Trophoblast cell (in vitro differentiated cells and primary cell): ENCODE measurements at regions not wholly inside any gene's neighbourhood (a gene's known extent, or its start where the extent isn't known, plus 50 kb on each side); places are given as distances from the start of the nearest gene placed in this dataset.
A peak's percentile ranks its signal among the peaks of the same experiment; 100 is the strongest.

Source experiments
- DNase-seq, 2 donors: peaks; one replicate each; pipeline ENCODE4 v3.0.0-alpha.2; 2016
- H2AFZ ChIP-seq: 2 replicates; pipeline ENCODE4 v1.6.1; 2013; ENCODE audit warnings: low read length, moderate library complexity, mild to moderate bottlenecking; ENCODE audit not compliant: insufficient read depth, poor library complexity
- H2AK5ac ChIP-seq: 2 replicates; pipeline ENCODE4 v1.6.1; 2013; ENCODE audit warnings: mild to moderate bottlenecking, low read length
- H2BK120ac ChIP-seq: 2 replicates; pipeline ENCODE4 v1.6.1; 2013; ENCODE audit warnings: low read length, mild to moderate bottlenecking, moderate library complexity; ENCODE audit not compliant: insufficient read depth, poor library complexity
- H2BK12ac ChIP-seq: 2 replicates; pipeline ENCODE4 v1.6.1; 2013; ENCODE audit warnings: mild to moderate bottlenecking, low read length, moderate library complexity
- H2BK5ac ChIP-seq: 2 replicates; pipeline ENCODE4 v1.6.1; 2013; ENCODE audit warnings: low read length, low read depth, moderate library complexity, mild to moderate bottlenecking; ENCODE audit not compliant: poor library complexity
- H3K14ac ChIP-seq: 2 replicates; pipeline ENCODE4 v1.6.1; 2013; ENCODE audit warnings: mild to moderate bottlenecking, low read length
- H3K18ac ChIP-seq: 2 replicates; pipeline ENCODE4 v1.6.1; 2013; ENCODE audit warnings: mild to moderate bottlenecking, low read length
- H3K23ac ChIP-seq: 2 replicates; pipeline ENCODE4 v1.6.1; 2013; ENCODE audit warnings: low read length
- H3K27ac ChIP-seq: 2 replicates; pipeline ENCODE4 v1.5.1; 2013; ENCODE audit warnings: low read depth, mild to moderate bottlenecking, inconsistent platforms, low read length, moderate library complexity
- H3K27me3 ChIP-seq: 2 replicates; pipeline ENCODE4 v1.6.1; 2013; ENCODE audit warnings: inconsistent platforms, mild to moderate bottlenecking, low read length, moderate library complexity; ENCODE audit not compliant: insufficient read depth
- H3K36me3 ChIP-seq, 2 experiments: 1 replicate in 1 of 2; 2 replicates in 1 of 2; pipeline ENCODE4 v1.6.1; 2013; ENCODE audit warnings: low read length in 2 of 2, mild to moderate bottlenecking in 2 of 2, moderate library complexity in 1 of 2; ENCODE audit not compliant: insufficient read depth in 2 of 2, control insufficient read depth in 1 of 2
- H3K4ac ChIP-seq: 2 replicates; pipeline ENCODE4 v1.6.1; 2013; ENCODE audit warnings: low read depth, mild to moderate bottlenecking, low read length, moderate library complexity
- H3K4me1 ChIP-seq, 2 experiments: 1 replicate in 1 of 2; 2 replicates in 1 of 2; pipeline ENCODE4 v1.6.1; 2013; ENCODE audit warnings: low read length in 2 of 2, mild to moderate bottlenecking in 2 of 2, moderate library complexity in 1 of 2; ENCODE audit not compliant: insufficient read depth in 2 of 2, control insufficient read depth in 1 of 2
- H3K4me2 ChIP-seq: 2 replicates; pipeline ENCODE4 v1.6.1; 2013; ENCODE audit warnings: inconsistent platforms, mild to moderate bottlenecking, low read length, moderate library complexity
- H3K4me3 ChIP-seq: 2 replicates; pipeline ENCODE4 v1.5.1; 2013; ENCODE audit warnings: mild to moderate bottlenecking, low read depth, low read length, inconsistent platforms
- H3K79me1 ChIP-seq: one replicate; pipeline ENCODE4 v1.6.1; 2013; ENCODE audit warnings: low read length
- H3K79me2 ChIP-seq: 2 replicates; pipeline ENCODE4 v1.6.1; 2013; ENCODE audit warnings: low read length, mild to moderate bottlenecking; ENCODE audit not compliant: control insufficient read depth, insufficient read depth, poor library complexity
- H3K9ac ChIP-seq: 2 replicates; pipeline ENCODE4 v1.6.1; 2013; ENCODE audit warnings: mild to moderate bottlenecking, low read length
- H3K9me3 ChIP-seq: 2 replicates; pipeline ENCODE4 v1.6.1; 2013; ENCODE audit warnings: low read depth, mild to moderate bottlenecking, control low read depth, inconsistent platforms, low read length; ENCODE audit not compliant: insufficient read depth
- H4K12ac ChIP-seq: 2 replicates; pipeline ENCODE4 v1.6.1; 2013; ENCODE audit warnings: low read depth, mild to moderate bottlenecking, low read length, moderate library complexity
- H4K8ac ChIP-seq: 2 replicates; pipeline ENCODE4 v1.6.1; 2013; ENCODE audit warnings: low read depth, mild to moderate bottlenecking, low read length, moderate library complexity
- H4K91ac ChIP-seq: one replicate; pipeline ENCODE4 v1.6.1; 2013; ENCODE audit warnings: low read depth, mild to moderate bottlenecking, low read length, moderate library complexity
- WGBS: extraction: QIAGEN DNeasy Blood & Tissue Kit; methylation state at CpG from one replicate; pipeline ENCODE4 v1.1.7; 2013; ENCODE audit warnings: missing lambda C conversion rate; ENCODE audit not compliant: insufficient read length, insufficient coverage; ENCODE audit errors: extremely low coverage; 5-methylcytosine and 5-hydroxymethylcytosine counted together

GRCh38 chr2:150978053-150978452, 283.6 kb downstream of the RBM43 start:
- DNase-seq, result no peak
- H3K79me1 ChIP-seq, result peaks cover 41% of the 10 kb centered on the region
- H3K9me3 ChIP-seq, result no peaks in the 10 kb centered on the region
- H4K12ac ChIP-seq, result no peak overlapping the region
- H3K4me3 ChIP-seq, result no peak overlapping the region
- H2BK120ac ChIP-seq, result peak overlapping the region; percentile 68
- H3K4ac ChIP-seq, result no peak overlapping the region
- no peak overlapping the region for H3K4me2 ChIP-seq
- H3K36me3 ChIP-seq, result peaks cover 0 to 2% of the 10 kb centered on the region in 2 experiments
- peak overlapping the region; percentile 28 for H4K91ac ChIP-seq
- H3K9ac ChIP-seq, result no peak overlapping the region
- no peak overlapping the region for H2AFZ ChIP-seq
- no peak overlapping the region for H2BK12ac ChIP-seq
- peak overlapping the region; percentile 87 for H3K27ac ChIP-seq
- H2AK5ac ChIP-seq, result no peak overlapping the region
- peaks cover 2% of the 10 kb centered on the region for H3K79me2 ChIP-seq
- no CpG with 5 or more reads among the region's 3 CpGs for WGBS
- H3K14ac ChIP-seq, result no peak overlapping the region
- no peaks in the 10 kb centered on the region for H3K27me3 ChIP-seq
- no peak overlapping the region for H3K18ac ChIP-seq
- peak overlapping the region; percentile 61 for H2BK5ac ChIP-seq
- H3K4me1 ChIP-seq, result peaks cover 6 to 12% of the 10 kb centered on the region in 2 experiments
- no peak overlapping the region for H4K8ac ChIP-seq
- no peak overlapping the region for H3K23ac ChIP-seq

DNA sequence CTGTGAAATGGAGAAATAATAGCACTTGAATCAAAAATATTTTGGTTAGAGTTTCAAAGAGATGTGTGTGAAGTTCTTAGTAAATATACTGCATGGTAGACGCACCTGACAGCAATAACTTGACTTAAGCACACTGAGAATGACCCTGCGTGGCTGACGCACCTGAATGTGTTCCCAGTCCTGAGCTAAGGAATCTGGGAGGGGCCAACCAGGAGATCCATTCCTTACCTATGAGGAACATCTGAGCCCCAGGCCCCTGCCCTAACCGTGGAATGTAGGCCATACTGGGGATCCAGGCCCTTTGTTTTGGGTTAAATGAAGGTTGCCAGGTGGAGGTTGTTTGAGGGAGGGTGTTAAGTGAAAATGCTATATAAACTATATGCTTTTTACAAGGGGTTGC, 284.4 kb downstream of the RBM43 start:
- no CpG with 5 or more reads among the region's 4 CpGs for WGBS
- peak overlapping the region; percentile 94 for H3K14ac ChIP-seq

GRCh38 chr2:150976604-150977003, 285.1 kb downstream of the RBM43 start:
- no peak overlapping the region for H3K9ac ChIP-seq
- no peak overlapping the region for H3K18ac ChIP-seq
- H3K4ac ChIP-seq, result no peak overlapping the region

More for the DNA sequence above, 284.4 kb downstream of the RBM43 start:
- Histone ChIP-seq H4K12ac (no peak overlapping the region), H2BK120ac (peak overlapping the region; percentile 96), H3K9me3 (no peaks in the 10 kb centered on the region), H3K9ac (no peak overlapping the region), H3K4me3 (no peak overlapping the region), H2BK5ac (peak overlapping the region; percentile 96), H3K23ac (no peak overlapping the region), H3K4me2 (peak overlapping the region; percentile 19), H2AFZ (no peak overlapping the region), H3K36me3 (peaks cover 0 to 2% of the 10 kb centered on the region in 2 experiments), H2BK12ac (peak overlapping the region; percentile 95), H4K91ac (peak overlapping the region; percentile 97), H3K27ac (peak overlapping the region; percentile 94), H3K4me1 (peaks cover 6 to 12% of the 10 kb centered on the region in 2 experiments), H3K79me1 (peaks cover 43% of the 10 kb centered on the region), H3K27me3 (no peaks in the 10 kb centered on the region), H4K8ac (peak overlapping the region; percentile 66), H3K18ac (peak overlapping the region; percentile 68), H2AK5ac (peak overlapping the region; percentile 96), H3K79me2 (peaks cover 4% of the 10 kb centered on the region), H3K4ac (peak overlapping the region; percentile 26)
- peak; percentile 22 to 25 for DNase-seq

DNA sequence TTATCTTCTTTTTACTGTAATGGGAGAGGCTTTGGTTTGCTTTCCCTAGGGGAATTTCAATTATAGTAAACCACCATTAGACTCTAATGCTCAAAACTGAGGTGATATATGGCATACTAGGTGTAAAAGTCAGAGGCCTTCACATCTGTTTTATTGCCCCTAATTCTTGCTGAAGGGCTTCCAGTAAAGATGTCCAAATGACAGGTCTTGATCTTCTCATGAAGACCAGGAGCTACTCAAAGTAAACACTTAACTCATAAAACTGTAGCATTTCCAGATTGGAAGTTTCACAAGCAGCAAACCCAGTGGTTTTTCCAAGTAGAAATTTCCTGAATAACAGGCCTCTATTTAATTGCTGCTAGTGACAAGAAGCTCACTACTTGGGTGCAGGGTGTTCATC, 286.8 kb downstream of the RBM43 start:
- H3K4me2 ChIP-seq, result peak overlapping the region; percentile 28
- H3K79me2 ChIP-seq, result peaks cover 7% of the 10 kb centered on the region
- H4K12ac ChIP-seq, result no peak overlapping the region
- peaks cover 0 to 2% of the 10 kb centered on the region in 2 experiments for H3K36me3 ChIP-seq
- peak overlapping the region; percentile 83 for H3K4ac ChIP-seq
- H3K79me1 ChIP-seq, result peaks cover 45% of the 10 kb centered on the region
- H3K4me1 ChIP-seq, result peaks cover 4 to 13% of the 10 kb centered on the region in 2 experiments
- no peak overlapping the region for H3K23ac ChIP-seq
- H3K27me3 ChIP-seq, result no peaks in the 10 kb centered on the region
- H2AK5ac ChIP-seq, result peak overlapping the region; percentile 46
- peak overlapping the region; percentile 84 for H2BK12ac ChIP-seq
- no peak overlapping the region for H3K9ac ChIP-seq
- H3K4me3 ChIP-seq, result no peak overlapping the region
- no peak overlapping the region for H4K8ac ChIP-seq
- H3K18ac ChIP-seq, result no peak overlapping the region
- H2BK120ac ChIP-seq, result peak overlapping the region; percentile 86
- DNase-seq, result no peak
- H3K27ac ChIP-seq, result peak overlapping the region; percentile 79
- H2BK5ac ChIP-seq, result peak overlapping the region; percentile 79
- peak overlapping the region; percentile 77 for H3K14ac ChIP-seq
- H4K91ac ChIP-seq, result peak overlapping the region; percentile 47
- H3K9me3 ChIP-seq, result no peaks in the 10 kb centered on the region
- no peak overlapping the region for H2AFZ ChIP-seq

More at GRCh38 chr2:150976604-150977003, 285.1 kb downstream of the RBM43 start:
- Histone ChIP-seq H4K91ac (peak overlapping the region; percentile 45), H2BK12ac (peak overlapping the region; percentile 67), H3K4me3 (no peak overlapping the region), H2BK120ac (peak overlapping the region; percentile 80), H3K36me3 (peaks cover 0 to 2% of the 10 kb centered on the region in 2 experiments), H3K27ac (peak overlapping the region; percentile 94), H3K14ac (peak overlapping the region; percentile 70), H3K9me3 (no peaks in the 10 kb centered on the region), H4K12ac (no peak overlapping the region), H3K4me2 (peak overlapping the region; percentile 58), H2AFZ (no peak overlapping the region), H2BK5ac (peak overlapping the region; percentile 82), H3K23ac (no peak overlapping the region), H4K8ac (no peak overlapping the region), H3K4me1 (peaks cover 6 to 14% of the 10 kb centered on the region in 2 experiments), H3K27me3 (no peaks in the 10 kb centered on the region), H3K79me1 (peaks cover 46% of the 10 kb centered on the region), H3K79me2 (peaks cover 7% of the 10 kb centered on the region), H2AK5ac (no peak overlapping the region)
- DNase-seq, result no peak
